Heart left ventricle (tissue), 13 donors: ENCODE measurements at regions not wholly inside any gene's neighbourhood (a gene's known extent, or its start where the extent isn't known, plus 50 kb on each side); places are given as distances from the start of the nearest gene placed in this dataset.

Experiments
- CTCF ChIP-seq, 12 donors: fragments of 200-600 bp; sonication (generic) in 4 of 12; IDR thresholded peaks; one replicate each; pipeline versions ENCODE4 v1.5.0 to v1.8.0; 2018 to 2022; ENCODE audit warnings: antibody characterized with exemption in 12 of 12, mild to moderate bottlenecking in 5 of 12
- POLR2A ChIP-seq, 2 donors: fragments of 450-650 bp; IDR thresholded peaks; one replicate each; pipeline ENCODE4 v1.6.1; 2017; ENCODE audit warnings: antibody characterized with exemption in 2 of 2, mild to moderate bottlenecking in 2 of 2, moderate library complexity in 2 of 2
- donor health status: ischemic (EF 13 %, LVEDD 7.1; RV severe dilation, severe dysfunction).
- donor health status: DM: no; HTN: yes; CAD: no.
- donor health status: DM: no; HTN: no; CAD: no.
- donor health status: ischemic (EF 25% LVEDD 6.9; RV normal size, moderate dysfunction).
- donor health status: ischemic (EF 25% LVEDD 5.7; RV mildly dilated, moderate dysfunction).
- donor health status: ischemic (EF 35%, LVEDD 5.7; RV mildly dilated, moderate dysfunction).
- donor health status: nonischemic (EF 11% LVEDD 7.7; RV severe dilation, severe dysfunction).
- donor health status: DM: yes; HTN: yes; CAD: no.
- donor health status: PGD.
- donor health status: ischemic (EF 29% LVEDD 5.4; RV normal size, mild dysfunction).
- donor health status: nonischemic (EF 23%, LVEDD 6.1; RV moderate dilation, normal function).

- TF ChIP-seq POLR2A (IDR thresholded peaks at IDR 0.05) = no peak
- no peak for TF ChIP-seq CTCF (IDR thresholded peaks at IDR 0.05)
These were observed 248.1 kb upstream of the FOXQ1 start for GRCh38 chr6:1063671-1064355.
